ENCODE measurements at regions not wholly inside any gene's neighbourhood (a gene's known extent, or its start where the extent isn't known, plus 50 kb on each side); places are given as distances from the start of the nearest gene placed in this dataset.

GRCh38 chr20:22411627-22412450 is 172.5 kb downstream of the FOXA2 start (continued):
- no peak for TF ChIP-seq ZNF280B (CRISPR knock-in tag; IDR thresholded peaks at IDR 0.05)
- TF ChIP-seq SIX5 (IDR thresholded peaks at IDR 0.05; ENCODE audit: borderline replicate concordance in 1 of 2, insufficient read depth in 1 of 2, low read depth in 1 of 2, low read length in 2 of 2): no peak
- TF ChIP-seq PBX2 (CRISPR knock-in tag; IDR thresholded peaks at IDR 0.05; ENCODE audit: low read depth): peak; percentile 54
- peak; percentile 93 for TF ChIP-seq PBX2 (tag; conservative IDR thresholded peaks at IDR 0.05; ENCODE audit: low read depth)
- no peak for TF ChIP-seq ZNF707 (CRISPR knock-in tag; conservative IDR thresholded peaks at IDR 0.05)
- TF ChIP-seq MEF2D (tag; conservative IDR thresholded peaks at IDR 0.05; ENCODE audit: low read depth): peak; percentile 16
- TF ChIP-seq NCOA4 (IDR thresholded peaks at IDR 0.05; ENCODE audit: partially characterized antibody): no peak
- TF ChIP-seq CREB3L1 (IDR thresholded peaks at IDR 0.05; ENCODE audit: borderline replicate concordance, low read depth): no peak
- no peak for TF ChIP-seq ZBTB7A (IDR thresholded peaks at IDR 0.05; ENCODE audit: borderline replicate concordance, control insufficient read depth, low read depth, low read length)
- no peak for TF ChIP-seq HMG20A (CRISPR knock-in tag; conservative IDR thresholded peaks at IDR 0.05)
- TF ChIP-seq RBBP5 (IDR thresholded peaks at IDR 0.05; ENCODE audit: borderline replicate concordance, insufficient read depth, low read length, poor library complexity, severe bottlenecking): peak; percentile 62

All from K562 (cell line).